H9 (cell line): ENCODE measurements at regions not wholly inside any gene's neighbourhood (a gene's known extent, or its start where the extent isn't known, plus 50 kb on each side); places are given as distances from the start of the nearest gene placed in this dataset.

ENCODE experiments used
- DNase-seq: peaks from one replicate; pipeline ENCODE4 v3.0.0-alpha.2; 2017
- H2AFZ ChIP-seq: one replicate; pipeline ENCODE4 v1.6.1; 2013; ENCODE audit warnings: mild to moderate bottlenecking, low read length, control low read depth, moderate library complexity
- H2AK5ac ChIP-seq: 2 replicates; pipeline ENCODE4 v1.6.1; 2013; ENCODE audit warnings: low read length, control low read depth, mixed read lengths; ENCODE audit not compliant: insufficient read length
- H2BK120ac ChIP-seq: one replicate; pipeline ENCODE4 v1.6.1; 2013; ENCODE audit warnings: low read depth, mild to moderate bottlenecking, low read length, control low read depth, inconsistent platforms; ENCODE audit not compliant: poor library complexity, severe bottlenecking
- H2BK12ac ChIP-seq: 2 replicates; pipeline ENCODE4 v1.6.1; 2013; ENCODE audit warnings: low read length, control low read depth, mixed read lengths, low read depth; ENCODE audit not compliant: insufficient read length
- H2BK15ac ChIP-seq: 2 replicates; pipeline ENCODE4 v1.6.1; 2013; ENCODE audit warnings: low read depth, low read length, control low read depth
- H2BK20ac ChIP-seq: one replicate; pipeline ENCODE4 v1.6.1; 2013; ENCODE audit warnings: low read depth, mild to moderate bottlenecking, low read length, control low read depth, inconsistent platforms; ENCODE audit not compliant: poor library complexity, severe bottlenecking
- H2BK5ac ChIP-seq: 2 replicates; pipeline ENCODE4 v1.6.1; 2013; ENCODE audit warnings: low read length, control low read depth, mixed read lengths; ENCODE audit not compliant: insufficient read length
- H3K14ac ChIP-seq: 2 replicates; pipeline ENCODE4 v1.6.1; 2013; ENCODE audit warnings: low read length, control low read depth; ENCODE audit not compliant: insufficient read depth
- H3K18ac ChIP-seq: 2 replicates; pipeline ENCODE4 v1.6.1; 2013; ENCODE audit warnings: low read depth, mild to moderate bottlenecking, mixed read lengths, low read length, control low read depth; ENCODE audit not compliant: insufficient read length
- H3K23ac ChIP-seq: 2 replicates; pipeline ENCODE4 v1.6.1; 2013; ENCODE audit warnings: low read length, control low read depth, mixed read lengths, low read depth; ENCODE audit not compliant: insufficient read length
- H3K23me2 ChIP-seq: 2 replicates; pipeline ENCODE4 v1.6.1; 2013; ENCODE audit warnings: low read depth, mild to moderate bottlenecking, mixed read lengths, low read length, control low read depth; ENCODE audit not compliant: insufficient read length, poor library complexity, severe bottlenecking
- H3K27ac ChIP-seq: 2 replicates; pipeline ENCODE4 v1.5.1; 2013; ENCODE audit warnings: low read length, control low read depth, mixed read lengths, low read depth; ENCODE audit not compliant: insufficient read length
- H3K27me3 ChIP-seq: 2 replicates; pipeline ENCODE4 v1.6.1; 2013; ENCODE audit warnings: low read length, control low read depth, inconsistent platforms; ENCODE audit not compliant: insufficient read depth
- H3K4ac ChIP-seq: 2 replicates; pipeline ENCODE4 v1.6.1; 2013; ENCODE audit warnings: low read depth, mild to moderate bottlenecking, control low read depth, inconsistent platforms, low read length, moderate library complexity
- H3K4me1 ChIP-seq: 2 replicates; pipeline ENCODE4 v1.6.1; 2013; ENCODE audit warnings: low read length, control low read depth, inconsistent platforms; ENCODE audit not compliant: insufficient read depth
- H3K4me2 ChIP-seq: 2 replicates; pipeline ENCODE4 v1.6.1; 2013; ENCODE audit warnings: low read length, control low read depth, mixed read lengths; ENCODE audit not compliant: insufficient read length, insufficient read depth
- H3K56ac ChIP-seq: 2 replicates; pipeline ENCODE4 v1.6.1; 2013; ENCODE audit warnings: low read depth, mild to moderate bottlenecking, mixed read lengths, low read length, control low read depth; ENCODE audit not compliant: insufficient read length
- H3K79me1 ChIP-seq: 2 replicates; pipeline ENCODE4 v1.6.1; 2013; ENCODE audit warnings: low read depth, mild to moderate bottlenecking, moderate library complexity, low read length, control low read depth, inconsistent platforms; ENCODE audit not compliant: insufficient read depth, poor library complexity, severe bottlenecking
- H3K79me2 ChIP-seq: 2 replicates; pipeline ENCODE4 v1.6.1; 2013; ENCODE audit warnings: low read length, control low read depth, inconsistent platforms; ENCODE audit not compliant: insufficient read depth
- H3K9ac ChIP-seq: 2 replicates; pipeline ENCODE4 v1.6.1; 2013; ENCODE audit warnings: low read length, control low read depth, mixed read lengths; ENCODE audit not compliant: insufficient read length; ENCODE audit errors: extremely low read depth
- H3K9me3 ChIP-seq: one replicate; pipeline ENCODE4 v1.6.1; 2013; ENCODE audit warnings: low read depth, low read length, inconsistent platforms; ENCODE audit not compliant: control insufficient read depth
- H3T11ph ChIP-seq: one replicate; pipeline ENCODE4 v1.6.1; 2013; ENCODE audit warnings: mild to moderate bottlenecking, low read length, control low read depth, inconsistent platforms
- H4K20me1 ChIP-seq: one replicate; pipeline ENCODE4 v1.6.1; 2013; ENCODE audit not compliant: control insufficient read depth, insufficient read length, insufficient read depth
- H4K5ac ChIP-seq: 2 replicates; pipeline ENCODE4 v1.6.1; 2013; ENCODE audit warnings: low read depth, mild to moderate bottlenecking, mixed read lengths, low read length, control low read depth; ENCODE audit not compliant: insufficient read length
- H4K8ac ChIP-seq: replicated peaks from 2 replicates; pipeline ENCODE4 v1.6.1; 2013; ENCODE audit warnings: low read length, control low read depth, mixed read lengths, low read depth; ENCODE audit not compliant: insufficient read length
- H4K91ac ChIP-seq: 2 replicates; pipeline ENCODE4 v1.6.1; 2013; ENCODE audit warnings: low read depth, mild to moderate bottlenecking, moderate library complexity, mixed read lengths, low read length, control low read depth; ENCODE audit not compliant: insufficient read length
- H3K27ac Mint-ChIP-seq, 3 experiments: 2 replicates in 2 of 3; 3 replicates in 1 of 3; pipeline ENCODE4 v1.8.0; 2020 to 2021; ENCODE audit warnings: mixed read lengths in 3 of 3, mild to moderate bottlenecking in 1 of 3, moderate library complexity in 1 of 3
- H3K27me3 Mint-ChIP-seq: 2 replicates; pipeline ENCODE4 v1.8.0; 2021; ENCODE audit warnings: low read depth, mild to moderate bottlenecking, moderate library complexity, mixed read lengths
- H3K36me3 Mint-ChIP-seq, 3 experiments: 2 replicates in 2 of 3; 3 replicates in 1 of 3; pipeline ENCODE4 v1.8.0; 2020 to 2021; ENCODE audit warnings: low read depth in 3 of 3, mixed read lengths in 3 of 3; ENCODE audit not compliant: insufficient read depth in 1 of 3
- H3K4me1 Mint-ChIP-seq, 2 experiments: 2 replicates each; pipeline ENCODE4 v1.8.0; 2020; ENCODE audit warnings: mixed read lengths in 2 of 2
- H3K4me3 Mint-ChIP-seq, 2 experiments: 2 replicates in 1 of 2; 3 replicates in 1 of 2; pipeline ENCODE4 v1.8.0; 2020 to 2021; ENCODE audit warnings: mild to moderate bottlenecking in 2 of 2, mixed read lengths in 2 of 2, moderate library complexity in 1 of 2
- H3K9me3 Mint-ChIP-seq, 2 experiments: 2 replicates in 1 of 2; 3 replicates in 1 of 2; pipeline ENCODE4 v1.8.0; 2020; ENCODE audit warnings: mild to moderate bottlenecking in 2 of 2, mixed read lengths in 2 of 2, moderate library complexity in 1 of 2
- CTCF ChIP-seq: fragments of 200-600 bp; sonication (generic); conservative IDR thresholded peaks from 3 replicates; pipeline ENCODE4 v1.8.0; 2021; ENCODE audit warnings: antibody characterized with exemption, mild to moderate bottlenecking
- WGBS: extraction: QIAGEN DNeasy Blood & Tissue Kit; methylation state at CpG from one replicate; pipeline ENCODE4 v1.1.7; 2013; ENCODE audit warnings: missing lambda C conversion rate, low lambda C conversion rate, mixed read lengths; ENCODE audit not compliant: insufficient read length; ENCODE audit errors: extremely low coverage; 5-methylcytosine and 5-hydroxymethylcytosine counted together

- no peak overlapping the region for H2AK5ac ChIP-seq
- H3K79me2 ChIP-seq, result no peaks in the 10 kb centered on the region
- H3K4ac ChIP-seq, result no peak overlapping the region
- H2AFZ ChIP-seq, result no peak overlapping the region
- H2BK5ac ChIP-seq, result no peak overlapping the region
- no peaks in the 10 kb centered on the region for H3K9me3 Mint-ChIP-seq
- no peak overlapping the region for H2BK20ac ChIP-seq
- H2BK15ac ChIP-seq, result no peak overlapping the region
- H3K27me3 Mint-ChIP-seq, result peaks cover 7% of the 10 kb centered on the region; the same call in 1 of the 2 replicates
- no peak for DNase-seq
- no peak overlapping the region for H3K27ac Mint-ChIP-seq
- H3K56ac ChIP-seq, result no peak overlapping the region
- H3K27ac ChIP-seq, result no peak overlapping the region
- H3K27me3 ChIP-seq, result no peaks in the 10 kb centered on the region
- H3K4me1 ChIP-seq, result no peaks in the 10 kb centered on the region
- H3K23me2 ChIP-seq, result no peaks in the 10 kb centered on the region
- H3K18ac ChIP-seq, result no peak overlapping the region
- no peaks in the 10 kb centered on the region for H3K79me1 ChIP-seq
- H4K8ac ChIP-seq, result no peak overlapping the region
- WGBS, result no CpG with 5 or more reads among the region's 5 CpGs
- H4K91ac ChIP-seq, result no peak overlapping the region
- no peaks in the 10 kb centered on the region for H3K9me3 ChIP-seq
- H4K20me1 ChIP-seq, result no peaks in the 10 kb centered on the region
- H2BK12ac ChIP-seq, result no peak overlapping the region
- H3K23ac ChIP-seq, result no peak overlapping the region
- peaks cover 0 to 1% (median 0%) of the 10 kb centered on the region in 3 experiments; a peak in 2 of 7 replicates for H3K36me3 Mint-ChIP-seq
- H3K4me1 Mint-ChIP-seq, result peaks cover 28 to 31% of the 10 kb centered on the region in 2 experiments
- H2BK120ac ChIP-seq, result no peak overlapping the region
- H3K4me2 ChIP-seq, result no peak overlapping the region
- H3K4me3 Mint-ChIP-seq, result no peak overlapping the region
- TF ChIP-seq CTCF, result no peak
- no peak overlapping the region for H3K14ac ChIP-seq
- H4K5ac ChIP-seq, result no peak overlapping the region
- no peak overlapping the region for H3T11ph ChIP-seq
- no peak overlapping the region for H3K9ac ChIP-seq
Measured at GRCh38 chr10:129133856-129134255, 333.2 kb upstream of the MGMT start.
